CD4-positive, CD25-positive, alpha-beta regulatory T cell (primary cell): ENCODE measurements at regions not wholly inside any gene's neighbourhood (a gene's known extent, or its start where the extent isn't known, plus 50 kb on each side); places are given as distances from the start of the nearest gene placed in this dataset.

Experiments
- ATAC-seq, 2 donors: fragments of 150-1000 bp; cut with Tn5 transposase; one replicate each; pipeline ENCODE4 v1.10.0; 2021; ENCODE audit warnings: low read depth in 2 of 2, moderate number of reproducible peaks in 2 of 2, moderate library complexity in 1 of 2
- DNase-seq, 3 donors: peaks; one replicate each; pipeline versions ENCODE4 v3.0.0 to v3.0.0-alpha.2; 2012 to 2022; ENCODE audit warnings: mixed read lengths in 1 of 3
- H3K27ac ChIP-seq: one replicate; pipeline ENCODE4 v1.7.0; 2013; ENCODE audit warnings: mild to moderate bottlenecking, low read length; ENCODE audit not compliant: insufficient read depth, poor library complexity, severe bottlenecking
- H3K27me3 ChIP-seq: one replicate; pipeline ENCODE4 v1.7.0; 2013; ENCODE audit warnings: low read length; ENCODE audit not compliant: control insufficient read depth, insufficient read depth
- H3K36me3 ChIP-seq: one replicate; pipeline ENCODE4 v1.7.0; 2013; ENCODE audit warnings: mild to moderate bottlenecking, low read length, moderate library complexity; ENCODE audit not compliant: control insufficient read depth, insufficient read depth
- H3K4me1 ChIP-seq: 2 replicates; pipeline ENCODE4 v1.7.0; 2013; ENCODE audit warnings: mild to moderate bottlenecking, low read length; ENCODE audit not compliant: insufficient read depth, control insufficient read depth, poor library complexity, severe bottlenecking
- H3K4me3 ChIP-seq: one replicate; pipeline ENCODE4 v1.7.0; 2013; ENCODE audit warnings: low read depth, mild to moderate bottlenecking, low read length, moderate library complexity
- H3K9me3 ChIP-seq, 2 experiments: 1 replicate in 1 of 2; 2 replicates in 1 of 2; pipeline ENCODE4 v1.7.0; 2013; ENCODE audit warnings: low read length in 2 of 2, mild to moderate bottlenecking in 1 of 2, moderate library complexity in 1 of 2; ENCODE audit not compliant: control insufficient read depth in 2 of 2
- H3K27ac Mint-ChIP-seq, 3 donors: one replicate each; pipeline ENCODE4 v1.8.0; 2020 to 2022; ENCODE audit warnings: mild to moderate bottlenecking in 3 of 3, mixed read lengths in 3 of 3, moderate library complexity in 2 of 3
- H3K27me3 Mint-ChIP-seq: one replicate; pipeline ENCODE4 v1.8.0; 2022; ENCODE audit warnings: mild to moderate bottlenecking, mixed read lengths
- H3K36me3 Mint-ChIP-seq: one replicate; pipeline ENCODE4 v1.8.0; 2020; ENCODE audit warnings: mixed read lengths
- H3K4me1 Mint-ChIP-seq, 4 donors: one replicate each; pipeline ENCODE4 v1.8.0; 2020 to 2022; ENCODE audit warnings: mixed read lengths in 4 of 4, mild to moderate bottlenecking in 1 of 4
- H3K4me3 Mint-ChIP-seq, 4 donors: one replicate each; pipeline ENCODE4 v1.8.0; 2020 to 2022; ENCODE audit warnings: mild to moderate bottlenecking in 4 of 4, mixed read lengths in 4 of 4, moderate library complexity in 3 of 4
- H3K9me3 Mint-ChIP-seq, 7 donors: one replicate each; pipeline ENCODE4 v1.8.0; 2020 to 2022; ENCODE audit warnings: mixed read lengths in 7 of 7, mild to moderate bottlenecking in 3 of 7, moderate library complexity in 2 of 7

GRCh38 chr3:143209715-143210059 lies 90.1 kb downstream of the CHST2 start:
- H3K27ac ChIP-seq = no peak overlapping the region
- ATAC-seq (no peak), DNase-seq (no peak)
- Mint-ChIP-seq H3K27me3 (no peaks in the 10 kb centered on the region), H3K27ac (peak overlapping the region in 1 of 3 donors; percentile 3), H3K36me3 (no peaks in the 10 kb centered on the region), H3K9me3 (peaks cover 0 to 4% (median 0%) of the 10 kb centered on the region in 7 donors), H3K4me1 (peaks cover 0 to 12% (median 5%) of the 10 kb centered on the region in 4 donors), H3K4me3 (no peak overlapping the region)
- no peaks in the 10 kb centered on the region for H3K9me3 ChIP-seq
- H3K4me1 ChIP-seq = no peaks in the 10 kb centered on the region
- no peaks in the 10 kb centered on the region for H3K27me3 ChIP-seq
- H3K4me3 ChIP-seq = no peak overlapping the region
- no peaks in the 10 kb centered on the region for H3K36me3 ChIP-seq

GRCh38 chr3:143210141-143210540 lies 90.6 kb downstream of the CHST2 start:
- no peak overlapping the region for H3K27ac Mint-ChIP-seq
- ATAC-seq = no peak
- peaks cover 0 to 4% (median 0%) of the 10 kb centered on the region in 7 donors for H3K9me3 Mint-ChIP-seq
- Histone ChIP-seq H3K4me1 (no peaks in the 10 kb centered on the region), H3K4me3 (no peak overlapping the region), H3K27me3 (no peaks in the 10 kb centered on the region), H3K36me3 (no peaks in the 10 kb centered on the region), H3K27ac (no peak overlapping the region), H3K9me3 (no peaks in the 10 kb centered on the region)
- DNase-seq = no peak
- no peaks in the 10 kb centered on the region for H3K36me3 Mint-ChIP-seq
- no peak overlapping the region for H3K4me3 Mint-ChIP-seq
- H3K4me1 Mint-ChIP-seq = peaks cover 0 to 12% (median 5%) of the 10 kb centered on the region in 4 donors
- no peaks in the 10 kb centered on the region for H3K27me3 Mint-ChIP-seq

GRCh38 chr3:143215059-143215458 lies 95.5 kb downstream of the CHST2 start:
- H3K36me3 ChIP-seq = no peaks in the 10 kb centered on the region
- no peaks in the 10 kb centered on the region for H3K9me3 ChIP-seq
- peaks cover 0 to 5% (median 0%) of the 10 kb centered on the region in 7 donors for H3K9me3 Mint-ChIP-seq
- peaks cover 5 to 25% (median 8%) of the 10 kb centered on the region in 4 donors for H3K4me1 Mint-ChIP-seq
- no peaks in the 10 kb centered on the region for H3K36me3 Mint-ChIP-seq
- H3K27ac ChIP-seq = no peak overlapping the region
- ATAC-seq = no peak
- DNase-seq = no peak
- no peak overlapping the region for H3K27ac Mint-ChIP-seq
- H3K4me1 ChIP-seq = no peaks in the 10 kb centered on the region
- H3K27me3 ChIP-seq = no peaks in the 10 kb centered on the region
- H3K4me3 Mint-ChIP-seq = no peak overlapping the region
- no peaks in the 10 kb centered on the region for H3K27me3 Mint-ChIP-seq
- H3K4me3 ChIP-seq = no peak overlapping the region
